GM19467 (cell line): ENCODE measurements at regions not wholly inside any gene's neighbourhood (a gene's known extent, or its start where the extent isn't known, plus 50 kb on each side); places are given as distances from the start of the nearest gene placed in this dataset.
"Not testable (repeated sequence)": the region's sequence is repeated elsewhere in the genome, so short reads cannot be mapped to it uniquely, and the experiment has no call there.

Experiments used
- ATAC-seq: cut with Tn5 transposase; IDR thresholded peaks from one replicate; pipeline ENCODE4 v1.9.1; 2021; ENCODE audit warnings: mild to moderate bottlenecking, moderate library complexity; ENCODE audit not compliant: unreplicated experiment

GRCh38 chr12:60184096-60184495 is 588.3 kb downstream of the SLC16A7 start:
- ATAC-seq = no peak

GRCh38 chr12:60185060-60185459 is 589.2 kb downstream of the SLC16A7 start:
- no peak for ATAC-seq

- no peak for ATAC-seq
These were observed 595.4 kb downstream of the SLC16A7 start for GRCh38 chr12:60191271-60191670.

GRCh38 chr12:60191676-60192359 is 596.0 kb downstream of the SLC16A7 start:
- no peak for ATAC-seq

- no peak for ATAC-seq
These were observed 598.8 kb downstream of the SLC16A7 start for GRCh38 chr12:60194678-60195077.

GRCh38 chr12:60195483-60195882 is 599.7 kb downstream of the SLC16A7 start:
- no peak for ATAC-seq

- ATAC-seq = no peak
These were observed 600.5 kb downstream of the SLC16A7 start for GRCh38 chr12:60196366-60196765.

GRCh38 chr12:60197589-60197988 is 601.8 kb downstream of the SLC16A7 start:
- no peak for ATAC-seq

- no peak for ATAC-seq
These were observed 606.1 kb downstream of the SLC16A7 start for GRCh38 chr12:60201891-60202290.

- no peak for ATAC-seq
These were observed 609.7 kb downstream of the SLC16A7 start for GRCh38 chr12:60205500-60205899.

GRCh38 chr12:60209521-60209920 is 613.7 kb downstream of the SLC16A7 start:
- no peak for ATAC-seq

GRCh38 chr12:60209933-60210332 is 614.1 kb downstream of the SLC16A7 start:
- no peak for ATAC-seq

- ATAC-seq = no peak
These were observed 614.9 kb downstream of the SLC16A7 start for GRCh38 chr12:60210756-60211155.

- ATAC-seq = no peak
These were observed 615.4 kb downstream of the SLC16A7 start for GRCh38 chr12:60211244-60211643.

GRCh38 chr12:60212159-60213000 is 616.6 kb downstream of the SLC16A7 start:
- ATAC-seq = no peak

- ATAC-seq = not testable (repeated sequence)
These were observed 617.4 kb downstream of the SLC16A7 start for GRCh38 chr12:60213272-60213671.

GRCh38 chr12:60216226-60216625 is 620.4 kb downstream of the SLC16A7 start:
- no peak for ATAC-seq

- no peak for ATAC-seq
These were observed 627.4 kb downstream of the SLC16A7 start for GRCh38 chr12:60223242-60223641.

- ATAC-seq = no peak
These were observed 629.6 kb downstream of the SLC16A7 start for GRCh38 chr12:60225216-60226000.

- no peak for ATAC-seq
These were observed 632.1 kb downstream of the SLC16A7 start for GRCh38 chr12:60227916-60228315.

- ATAC-seq = no peak
These were observed 634.2 kb downstream of the SLC16A7 start for GRCh38 chr12:60230056-60230455.
